H1 (cell line): ENCODE measurements at regions not wholly inside any gene's neighbourhood (a gene's known extent, or its start where the extent isn't known, plus 50 kb on each side); places are given as distances from the start of the nearest gene placed in this dataset.

Source experiments
- CTCF ChIA-PET: fragments of 300-600 bp; sonication (Branson Sonifier 250); formaldehyde crosslinking; loops from one replicate; lab custom pipeline; 2021; ENCODE audit not compliant: partially characterized antibody; lab: Charles Lee
- POLR2A ChIA-PET: fragments of 300-600 bp; sonication (Branson Sonifier 250); formaldehyde crosslinking; loops from one replicate; lab custom pipeline; 2021; ENCODE audit warnings: inconsistent platforms; ENCODE audit not compliant: partially characterized antibody; lab: Charles Lee
- DNase-seq, 2 experiments: peaks; one replicate each; pipeline versions ENCODE4 v3.0.0 to v3.0.0-alpha.2; 2010 to 2022; ENCODE audit warnings: low spot score in 2 of 2, low read depth in 1 of 2, mixed read lengths in 1 of 2
- FAIRE-seq: peaks from 2 replicates; lab custom pipeline; 2011; peaks lifted over from hg19 to GRCh38; lab: Jason Lieb, UNC
- H2AFZ ChIP-seq: 2 replicates; pipeline ENCODE4 v1.8.1; 2012; ENCODE audit warnings: low read length, inconsistent platforms
- H2AK5ac ChIP-seq: 2 replicates; pipeline ENCODE4 v1.6.1; 2013; ENCODE audit warnings: low read depth, low read length
- H2BK120ac ChIP-seq: replicated peaks from 2 replicates; pipeline ENCODE3; 2013; ENCODE audit warnings: low read depth, low read length, inconsistent platforms
- H2BK12ac ChIP-seq: 2 replicates; pipeline ENCODE4 v1.6.1; 2013; ENCODE audit warnings: low read depth, low read length
- H2BK15ac ChIP-seq: 2 replicates; pipeline ENCODE4 v1.6.1; 2013; ENCODE audit warnings: low read length
- H2BK20ac ChIP-seq: 2 replicates; pipeline ENCODE4 v1.6.1; 2013; ENCODE audit warnings: low read length
- H2BK5ac ChIP-seq: 2 replicates; pipeline ENCODE4 v1.6.1; 2013; ENCODE audit warnings: low read depth, low read length
- H3K14ac ChIP-seq: 2 replicates; pipeline ENCODE4 v1.6.1; 2013; ENCODE audit warnings: inconsistent platforms; ENCODE audit not compliant: insufficient read length
- H3K18ac ChIP-seq: 2 replicates; pipeline ENCODE4 v1.6.1; 2013; ENCODE audit warnings: low read length; ENCODE audit errors: extremely low read depth
- H3K23ac ChIP-seq: 2 replicates; pipeline ENCODE4 v1.6.1; 2013; ENCODE audit warnings: inconsistent platforms; ENCODE audit not compliant: insufficient read length
- H3K23me2 ChIP-seq: 2 replicates; pipeline ENCODE4 v1.6.1; 2013; ENCODE audit warnings: low read depth, low read length
- H3K27ac ChIP-seq: 2 replicates; pipeline ENCODE4 v1.6.1; 2011; ENCODE audit warnings: low read depth, low read length, inconsistent platforms
- H3K27me3 ChIP-seq, 4 experiments: replicated peaks in 1 of 4; 1 replicate in 1 of 4; 2 replicates in 3 of 4; pipeline versions ENCODE4 v1.6.1 to v1.8.1; 2011 to 2013; ENCODE audit warnings: low read length in 3 of 4, mild to moderate bottlenecking in 3 of 4, inconsistent platforms in 2 of 4, mixed read lengths in 2 of 4, moderate library complexity in 1 of 4; ENCODE audit not compliant: control insufficient read depth in 3 of 4, insufficient read depth in 3 of 4; ENCODE audit errors: extremely low read depth in 1 of 4
- H3K36me3 ChIP-seq, 4 experiments: 2 replicates each; pipeline versions ENCODE4 v1.6.1 to v1.8.1; 2011 to 2013; ENCODE audit warnings: mild to moderate bottlenecking in 4 of 4, low read length in 3 of 4, moderate library complexity in 2 of 4, control low read depth in 1 of 4, inconsistent platforms in 1 of 4; ENCODE audit not compliant: insufficient read depth in 4 of 4, control insufficient read depth in 2 of 4
- H3K4ac ChIP-seq: replicated peaks from 2 replicates; pipeline ENCODE3; 2013; ENCODE audit warnings: low read length, low read depth, mixed read lengths, inconsistent platforms; ENCODE audit not compliant: insufficient read length
- H3K4me1 ChIP-seq, 4 experiments: replicated peaks in 1 of 4; 1 replicate in 1 of 4; 2 replicates in 3 of 4; pipeline versions ENCODE4 v1.6.1 to v1.8.1; 2011 to 2013; ENCODE audit warnings: low read length in 3 of 4, inconsistent platforms in 2 of 4, mixed read lengths in 1 of 4; ENCODE audit not compliant: insufficient read depth in 4 of 4, control insufficient read depth in 3 of 4
- H3K4me2 ChIP-seq, 2 experiments: 2 replicates each; pipeline versions ENCODE4 v1.6.1 to v1.8.1; 2011 to 2013; ENCODE audit warnings: low read depth in 2 of 2, low read length in 2 of 2, control low read depth in 1 of 2, inconsistent platforms in 1 of 2, mild to moderate bottlenecking in 1 of 2; ENCODE audit not compliant: insufficient read depth in 1 of 2
- H3K4me3 ChIP-seq, 4 experiments: fragments of 200-600, 300-600 bp in 1 of 4; sonication (generic), shearing (Covaris generic), sonication (Bioruptor Twin) in 1 of 4; 2 replicates each; pipeline versions ENCODE4 v1.5.1 to v1.8.1; 2011 to 2016; ENCODE audit warnings: low read length in 4 of 4, low read depth in 3 of 4, control low read depth in 2 of 4, inconsistent platforms in 2 of 4, mild to moderate bottlenecking in 2 of 4, mixed read lengths in 1 of 4, moderate library complexity in 1 of 4; ENCODE audit not compliant: insufficient read depth in 2 of 4; ENCODE audit errors: extremely low read depth in 1 of 4
- H3K56ac ChIP-seq: replicated peaks from 2 replicates; pipeline ENCODE3; 2013; ENCODE audit warnings: low read depth, mild to moderate bottlenecking, mixed read lengths, low read length, inconsistent platforms; ENCODE audit not compliant: insufficient read length
- H3K79me1 ChIP-seq: 2 replicates; pipeline ENCODE4 v1.6.1; 2013; ENCODE audit warnings: low read depth, low read length, control low read depth
- H3K79me2 ChIP-seq, 2 experiments: 2 replicates each; pipeline versions ENCODE4 v1.6.1 to v1.8.1; 2012 to 2013; ENCODE audit warnings: low read length in 2 of 2, mild to moderate bottlenecking in 2 of 2, inconsistent platforms in 1 of 2; ENCODE audit not compliant: insufficient read depth in 2 of 2, control insufficient read depth in 1 of 2
- H3K9ac ChIP-seq, 4 experiments: replicated peaks in 1 of 4; 1 replicate in 1 of 4; 2 replicates in 3 of 4; pipeline versions ENCODE4 v1.6.1 to v1.8.1; 2011 to 2013; ENCODE audit warnings: low read depth in 3 of 4, low read length in 3 of 4, control low read depth in 2 of 4, mild to moderate bottlenecking in 2 of 4, moderate library complexity in 2 of 4, inconsistent platforms in 1 of 4; ENCODE audit errors: extremely low read depth in 1 of 4
- H3K9me3 ChIP-seq, 2 experiments: 2 replicates each; pipeline versions ENCODE4 v1.6.1 to v1.8.1; 2012 to 2013; ENCODE audit warnings: mild to moderate bottlenecking in 2 of 2, moderate library complexity in 2 of 2, control low read depth in 1 of 2, inconsistent platforms in 1 of 2, low read depth in 1 of 2, low read length in 1 of 2, mixed read lengths in 1 of 2; ENCODE audit not compliant: insufficient read depth in 2 of 2
- H4K20me1 ChIP-seq, 2 experiments: replicated peaks in 1 of 2; 2 replicates each; pipeline versions ENCODE3 to v1.8.1; 2011 to 2013; ENCODE audit warnings: inconsistent platforms in 2 of 2, low read length in 2 of 2, mild to moderate bottlenecking in 1 of 2; ENCODE audit not compliant: insufficient read depth in 2 of 2, control insufficient read depth in 1 of 2
- H4K5ac ChIP-seq: 2 replicates; pipeline ENCODE4 v1.6.1; 2013; ENCODE audit warnings: low read length, low read depth, mixed read lengths, inconsistent platforms; ENCODE audit not compliant: insufficient read length
- H4K8ac ChIP-seq: 2 replicates; pipeline ENCODE4 v1.8.0; 2013; ENCODE audit warnings: mild to moderate bottlenecking, moderate library complexity, low read length, inconsistent platforms; ENCODE audit not compliant: insufficient read depth; ENCODE audit errors: extremely low read depth
- H4K91ac ChIP-seq: replicated peaks from 2 replicates; pipeline ENCODE3; 2013; ENCODE audit warnings: low read length, mixed read lengths, inconsistent platforms; ENCODE audit not compliant: insufficient read length
- BACH1 ChIP-seq: IDR thresholded peaks from 2 replicates; pipeline ENCODE4 v1.6.1; 2012; ENCODE audit warnings: low read length, improper control_type of control experiment
- CBX5 ChIP-seq: fragments of 300-800, 300-1000 bp; sonication (generic); IDR thresholded peaks from 2 replicates; pipeline ENCODE4 v1.7.1; 2016; ENCODE audit warnings: antibody characterized with exemption, low read length, low read depth
- CBX8 ChIP-seq: fragments of 300-800, 300-1000 bp; sonication (generic); IDR thresholded peaks from 2 replicates; pipeline ENCODE4 v1.7.1; 2016; ENCODE audit warnings: low read depth, low read length, borderline replicate concordance
- CEBPB ChIP-seq: IDR thresholded peaks from 2 replicates; pipeline ENCODE4 v1.6.1; 2012; ENCODE audit warnings: low read depth, low read length
- JUN ChIP-seq: IDR thresholded peaks from 2 replicates; pipeline ENCODE4 v1.6.1; 2011; ENCODE audit warnings: low read depth, mild to moderate bottlenecking, improper control_type of control experiment, low read length
- KDM4A ChIP-seq: IDR thresholded peaks from one replicate; pipeline ENCODE4 v1.7.1; 2012; ENCODE audit warnings: low read depth, mild to moderate bottlenecking, moderate library complexity, low read length, inconsistent platforms; ENCODE audit not compliant: severe bottlenecking
- NRF1 ChIP-seq: IDR thresholded peaks from 2 replicates; pipeline ENCODE4 v1.6.1; 2011; ENCODE audit warnings: mild to moderate bottlenecking, low read depth, low read length, improper control_type of control experiment
- RBBP5 ChIP-seq: IDR thresholded peaks from 2 replicates; pipeline ENCODE4 v1.7.1; 2012; ENCODE audit warnings: low read depth, mild to moderate bottlenecking, inconsistent platforms, low read length, moderate library complexity, borderline replicate concordance
- SP1 ChIP-seq: IDR thresholded peaks from 2 replicates; pipeline ENCODE4 v1.6.1; 2011; ENCODE audit warnings: low read depth, low read length
- SP4 ChIP-seq: IDR thresholded peaks from 2 replicates; pipeline ENCODE4 v1.6.1; 2012; ENCODE audit warnings: low read length, inconsistent platforms
- SRF ChIP-seq: IDR thresholded peaks from 2 replicates; pipeline ENCODE4 v1.6.1; 2011; ENCODE audit warnings: mild to moderate bottlenecking, low read depth, low read length, moderate library complexity
- TAF1 ChIP-seq: IDR thresholded peaks from 2 replicates; pipeline ENCODE4 v1.6.1; 2011; ENCODE audit warnings: mild to moderate bottlenecking, low read depth, low read length
- TAF7 ChIP-seq: optimal IDR thresholded peaks from 2 replicates; pipeline ENCODE3; 2011; ENCODE audit warnings: low read depth, mild to moderate bottlenecking, inconsistent platforms, low read length, moderate library complexity, borderline replicate concordance
- TCF12 ChIP-seq: IDR thresholded peaks from 2 replicates; pipeline ENCODE4 v1.6.1; 2011; ENCODE audit warnings: low read depth, mild to moderate bottlenecking, low read length
- WGBS, 2 experiments: shearing (Covaris generic) in 1 of 2; methylation state at CpG; one replicate each; pipeline versions ENCODE4 v1.1.6 to v1.1.7; 2013 to 2015; ENCODE audit warnings: low lambda C conversion rate in 2 of 2, mixed read lengths in 2 of 2, inconsistent platforms in 1 of 2, low coverage in 1 of 2, missing lambda C conversion rate in 1 of 2; ENCODE audit not compliant: insufficient replicate concordance in 2 of 2, insufficient coverage in 1 of 2, insufficient read length in 1 of 2; ENCODE audit errors: extremely low coverage in 1 of 2, missing lambda C conversion rate in 1 of 2; 5-methylcytosine and 5-hydroxymethylcytosine counted together
- TF ChIP-seq, protein P1 (sequence below): IDR thresholded peaks from 2 replicates; pipeline ENCODE4 v1.6.1; 2012; ENCODE audit warnings: low read length, inconsistent platforms

- no peak overlapping the region for H2AK5ac ChIP-seq
- no peak overlapping the region for H3K9ac ChIP-seq
- H3K79me1 ChIP-seq = no peaks in the 10 kb centered on the region
- no peak overlapping the region for H2AFZ ChIP-seq
- no peak overlapping the region for H3K4ac ChIP-seq
- no peaks in the 10 kb centered on the region for H3K4me1 ChIP-seq
- no peak overlapping the region for H2BK15ac ChIP-seq
- no peak overlapping the region for H3K27ac ChIP-seq
- H3K4me3 ChIP-seq = no peak overlapping the region
- FAIRE-seq (no peak), DNase-seq (no peak)
- H2BK12ac ChIP-seq = no peak overlapping the region
- no peak overlapping the region for H2BK120ac ChIP-seq
- no peak overlapping the region for H2BK20ac ChIP-seq
- H3K23ac ChIP-seq = no peak overlapping the region
- H3K18ac ChIP-seq = no peak overlapping the region
- H4K5ac ChIP-seq = no peak overlapping the region
- no peaks in the 10 kb centered on the region; the same call in 1 of the 2 replicates for H3K23me2 ChIP-seq
- H3K79me2 ChIP-seq = no peaks in the 10 kb centered on the region
- H2BK5ac ChIP-seq = no peak overlapping the region
- H4K8ac ChIP-seq = no peak overlapping the region
- H3K56ac ChIP-seq = no peak overlapping the region
- no peaks in the 10 kb centered on the region for H3K27me3 ChIP-seq
- H3K14ac ChIP-seq = no peak overlapping the region
- no peaks in the 10 kb centered on the region for H4K20me1 ChIP-seq
- no peak overlapping the region for H3K4me2 ChIP-seq
- H3K9me3 ChIP-seq = peaks cover 3 to 4% of the 10 kb centered on the region in 2 experiments; a peak in 1 of 4 replicates
- CTCF ChIA-PET = interaction anchor here (0.5 to 1.1 kb wide), 2 partner anchors 552 to 559 kb away, joined by 3 to 4 read pairs; no protein-coding TSS in a partner anchor
- 82% methylated on average over 3 of the region's 3 CpGs; no CpG with 5 or more reads in 1 of the 2 experiments for WGBS, 2 experiments
- H3K36me3 ChIP-seq = no peaks in the 10 kb centered on the region
- POLR2A ChIA-PET = no interaction called here
- no peak overlapping the region for H4K91ac ChIP-seq
- no peak for TF ChIP-seq CBX8
- no peak for TF ChIP-seq RBBP5
- no peak for TF ChIP-seq TAF7
- TF ChIP-seq TAF1 = no peak
- TF ChIP-seq NRF1 = no peak
- no peak for TF ChIP-seq KDM4A
- TF ChIP-seq TCF12 = no peak
- no peak for TF ChIP-seq CBX5
- TF ChIP-seq SP4 = no peak
- TF ChIP-seq SP1 = no peak
- no peak for TF ChIP-seq JUN
- no peak for TF ChIP-seq BACH1
- no peak for TF ChIP-seq CEBPB
- TF ChIP-seq, protein P1, sequence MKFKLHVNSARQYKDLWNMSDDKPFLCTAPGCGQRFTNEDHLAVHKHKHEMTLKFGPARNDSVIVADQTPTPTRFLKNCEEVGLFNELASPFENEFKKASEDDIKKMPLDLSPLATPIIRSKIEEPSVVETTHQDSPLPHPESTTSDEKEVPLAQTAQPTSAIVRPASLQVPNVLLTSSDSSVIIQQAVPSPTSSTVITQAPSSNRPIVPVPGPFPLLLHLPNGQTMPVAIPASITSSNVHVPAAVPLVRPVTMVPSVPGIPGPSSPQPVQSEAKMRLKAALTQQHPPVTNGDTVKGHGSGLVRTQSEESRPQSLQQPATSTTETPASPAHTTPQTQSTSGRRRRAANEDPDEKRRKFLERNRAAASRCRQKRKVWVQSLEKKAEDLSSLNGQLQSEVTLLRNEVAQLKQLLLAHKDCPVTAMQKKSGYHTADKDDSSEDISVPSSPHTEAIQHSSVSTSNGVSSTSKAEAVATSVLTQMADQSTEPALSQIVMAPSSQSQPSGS = no peak
- TF ChIP-seq SRF = no peak
These were observed 709.1 kb downstream of the FAT4 start for GRCh38 chr4:126023896-126024295.
